B cell (primary cell): ENCODE measurements at regions not wholly inside any gene's neighbourhood (a gene's known extent, or its start where the extent isn't known, plus 50 kb on each side); places are given as distances from the start of the nearest gene placed in this dataset.

Source experiments
- ATAC-seq: fragments of 200-7000 bp; cut with Tn5 transposase; one replicate; pipeline ENCODE4 v1.10.0; 2021; ENCODE audit warnings: low read depth, mild to moderate bottlenecking, moderate number of reproducible peaks, moderate library complexity
- CTCF ChIA-PET: fragments of 350-600 bp; sonication (Branson Sonifier 250); formaldehyde crosslinking; loops from one replicate; lab custom pipeline; 2021; ENCODE audit warnings: antibody characterized with exemption, inconsistent platforms; lab: Charles Lee
- POLR2A ChIA-PET: fragments of 350-600 bp; sonication (Branson Sonifier 250); formaldehyde crosslinking; loops from one replicate; lab custom pipeline; 2021; ENCODE audit warnings: antibody characterized with exemption; lab: Charles Lee
- DNase-seq: peaks from one replicate; pipeline ENCODE4 v3.0.0; 2013
- H2AFZ ChIP-seq: 2 replicates; pipeline ENCODE4 v1.6.1; 2012; ENCODE audit warnings: mild to moderate bottlenecking, low read depth, low read length; ENCODE audit not compliant: insufficient read depth, poor library complexity, severe bottlenecking
- H3K27ac ChIP-seq, 2 donors: 1 replicate in 1 of 2; 2 replicates in 1 of 2; pipeline ENCODE4 v1.5.1; 2012 to 2013; ENCODE audit warnings: low read length in 2 of 2, mild to moderate bottlenecking in 2 of 2, moderate library complexity in 1 of 2
- H3K27me3 ChIP-seq, 4 experiments: fragments of 200-600 bp in 1 of 4; sonication (generic) in 1 of 4; replicated peaks in 1 of 4; 1 replicate in 2 of 4; 2 replicates in 2 of 4; pipeline versions ENCODE4 v1.6.1 to v1.7.0; 2013 to 2016; ENCODE audit warnings: low read length in 3 of 4, mild to moderate bottlenecking in 2 of 4, mixed read lengths in 1 of 4, moderate library complexity in 1 of 4; ENCODE audit not compliant: insufficient read depth in 4 of 4, control insufficient read depth in 3 of 4; ENCODE audit errors: control extremely low read depth in 1 of 4
- H3K36me3 ChIP-seq, 2 experiments: replicated peaks in 1 of 2; 1 replicate in 1 of 2; 2 replicates in 1 of 2; pipeline versions ENCODE4 v1.6.1 to v1.7.1; 2013; ENCODE audit warnings: low read length in 1 of 2; ENCODE audit not compliant: insufficient read depth in 2 of 2, control insufficient read depth in 1 of 2; ENCODE audit errors: control extremely low read depth in 1 of 2, extremely low read depth in 1 of 2
- H3K4me1 ChIP-seq, 2 donors: fragments of 200-600 bp in 1 of 2; sonication (generic) in 1 of 2; 1 replicate in 1 of 2; 2 replicates in 1 of 2; pipeline versions ENCODE4 v1.5.1 to v1.6.1; 2013 to 2017; ENCODE audit warnings: low read length in 2 of 2; ENCODE audit not compliant: control insufficient read depth in 2 of 2, insufficient read depth in 2 of 2
- H3K4me2 ChIP-seq: replicated peaks from 2 replicates; pipeline ENCODE3; 2012; ENCODE audit warnings: mild to moderate bottlenecking, low read depth, low read length; ENCODE audit not compliant: poor library complexity, severe bottlenecking
- H3K4me3 ChIP-seq, 5 experiments: fragments of 200-600 bp in 1 of 5; sonication (generic) in 1 of 5; 1 replicate in 3 of 5; 2 replicates in 2 of 5; pipeline versions ENCODE4 v1.5.1 to v1.7.0; 2011 to 2016; ENCODE audit warnings: low read length in 4 of 5, mild to moderate bottlenecking in 4 of 5, low read depth in 2 of 5, control low read depth in 1 of 5, moderate library complexity in 1 of 5; ENCODE audit not compliant: insufficient read depth in 1 of 5; ENCODE audit errors: control extremely low read depth in 1 of 5, extremely low read depth in 1 of 5
- H3K79me2 ChIP-seq: fragments of 200-600 bp; sonication (generic); one replicate; pipeline ENCODE4 v1.6.0; 2016; ENCODE audit warnings: low read length; ENCODE audit not compliant: control insufficient read depth, insufficient read depth
- H3K9ac ChIP-seq: fragments of 200-600 bp; sonication (generic); 2 replicates; pipeline ENCODE4 v1.6.1; 2017; ENCODE audit warnings: mild to moderate bottlenecking, low read length, moderate library complexity
- H3K9me3 ChIP-seq, 3 donors: one replicate each; pipeline versions ENCODE4 v1.6.1 to v1.7.1; 2013; ENCODE audit warnings: low read length in 2 of 3; ENCODE audit not compliant: control insufficient read depth in 2 of 3, insufficient read depth in 1 of 3; ENCODE audit errors: control extremely low read depth in 1 of 3
- H4K20me1 ChIP-seq: 2 replicates; pipeline ENCODE4 v1.6.0; 2012; ENCODE audit warnings: mild to moderate bottlenecking, low read length; ENCODE audit not compliant: insufficient read depth, control insufficient read depth, poor library complexity, severe bottlenecking
- H3K27ac Mint-ChIP-seq: one replicate; pipeline ENCODE4 v1.8.0; 2021; ENCODE audit warnings: mixed read lengths
- H3K27me3 Mint-ChIP-seq: one replicate; pipeline ENCODE4 v1.8.0; 2021; ENCODE audit warnings: mixed read lengths
- H3K4me1 Mint-ChIP-seq: one replicate; pipeline ENCODE4 v1.8.0; 2021; ENCODE audit warnings: mixed read lengths
- H3K4me3 Mint-ChIP-seq: one replicate; pipeline ENCODE4 v1.8.0; 2021; ENCODE audit warnings: mixed read lengths
- H3K9me3 Mint-ChIP-seq: one replicate; pipeline ENCODE4 v1.8.0; 2022; ENCODE audit warnings: mixed read lengths; ENCODE audit not compliant: insufficient read depth
- EZH2 ChIP-seq: IDR thresholded peaks from 2 replicates; pipeline ENCODE4 v1.6.1; 2012; ENCODE audit warnings: borderline replicate concordance, low read depth, mild to moderate bottlenecking, moderate library complexity, low read length; ENCODE audit not compliant: insufficient read depth, poor library complexity, severe bottlenecking
- WGBS: methylation state at CpG from one replicate; pipeline ENCODE4 v1.1.5; 2013; ENCODE audit warnings: missing lambda C conversion rate; ENCODE audit not compliant: insufficient coverage; 5-methylcytosine and 5-hydroxymethylcytosine counted together
- intact Hi-C: fragments of 100-400 bp; cut with micrococcal nuclease; formaldehyde crosslinking; loops from one replicate; pipeline ENCODE4 v1.10.0; 2022
- TF ChIP-seq, protein P1 (sequence below): fragments of 200-600 bp; IDR thresholded peaks from one replicate; pipeline ENCODE4 v1.8.0; 2022; ENCODE audit warnings: antibody characterized with exemption, mild to moderate bottlenecking

DNA sequence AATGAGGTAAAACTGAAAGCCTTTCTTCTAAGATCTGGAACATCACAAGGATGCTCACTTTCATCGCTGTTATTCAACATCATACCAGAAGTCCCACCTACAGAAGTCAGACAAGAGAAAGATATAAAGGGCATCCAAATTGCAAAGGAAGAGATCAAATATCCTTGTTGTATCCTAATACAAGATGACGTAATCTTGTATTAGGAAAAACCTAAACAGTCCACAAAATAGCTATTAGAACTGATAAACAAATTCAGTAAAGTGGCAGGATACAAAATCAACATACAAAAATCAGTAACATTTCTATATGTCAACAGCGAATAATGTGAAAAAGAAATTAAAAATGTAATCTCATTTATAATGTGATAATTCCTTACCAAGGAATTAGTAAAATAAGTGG is 195.1 kb upstream of the CBLB start:
- ATAC-seq (no peak), DNase-seq (no peak)
- Mint-ChIP-seq H3K4me1 (peaks cover 8% of the 10 kb centered on the region), H3K27ac (no peak overlapping the region), H3K4me3 (no peak overlapping the region), H3K27me3 (no peaks in the 10 kb centered on the region), H3K9me3 (peaks cover 2% of the 10 kb centered on the region)
- POLR2A ChIA-PET = no interaction called here
- no peaks in the 10 kb centered on the region for H3K79me2 ChIP-seq
- H2AFZ ChIP-seq = no peak overlapping the region
- H3K4me3 ChIP-seq = no peak overlapping the region
- H3K36me3 ChIP-seq = no peaks in the 10 kb centered on the region
- CTCF ChIA-PET = no interaction called here
- TF ChIP-seq, protein P1, sequence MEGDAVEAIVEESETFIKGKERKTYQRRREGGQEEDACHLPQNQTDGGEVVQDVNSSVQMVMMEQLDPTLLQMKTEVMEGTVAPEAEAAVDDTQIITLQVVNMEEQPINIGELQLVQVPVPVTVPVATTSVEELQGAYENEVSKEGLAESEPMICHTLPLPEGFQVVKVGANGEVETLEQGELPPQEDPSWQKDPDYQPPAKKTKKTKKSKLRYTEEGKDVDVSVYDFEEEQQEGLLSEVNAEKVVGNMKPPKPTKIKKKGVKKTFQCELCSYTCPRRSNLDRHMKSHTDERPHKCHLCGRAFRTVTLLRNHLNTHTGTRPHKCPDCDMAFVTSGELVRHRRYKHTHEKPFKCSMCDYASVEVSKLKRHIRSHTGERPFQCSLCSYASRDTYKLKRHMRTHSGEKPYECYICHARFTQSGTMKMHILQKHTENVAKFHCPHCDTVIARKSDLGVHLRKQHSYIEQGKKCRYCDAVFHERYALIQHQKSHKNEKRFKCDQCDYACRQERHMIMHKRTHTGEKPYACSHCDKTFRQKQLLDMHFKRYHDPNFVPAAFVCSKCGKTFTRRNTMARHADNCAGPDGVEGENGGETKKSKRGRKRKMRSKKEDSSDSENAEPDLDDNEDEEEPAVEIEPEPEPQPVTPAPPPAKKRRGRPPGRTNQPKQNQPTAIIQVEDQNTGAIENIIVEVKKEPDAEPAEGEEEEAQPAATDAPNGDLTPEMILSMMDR = no peak
- no peak for TF ChIP-seq EZH2
- H3K4me1 ChIP-seq = peaks cover 3 to 6% of the 10 kb centered on the region in 2 donors
- no peak overlapping the region for H3K4me2 ChIP-seq
- H4K20me1 ChIP-seq = no peaks in the 10 kb centered on the region
- intact Hi-C loops = no loop called here
- H3K27ac ChIP-seq = no peak overlapping the region
- peaks cover 0 to 2% (median 1%) of the 10 kb centered on the region in 3 donors for H3K9me3 ChIP-seq
- no peaks in the 10 kb centered on the region for H3K27me3 ChIP-seq
- no peak overlapping the region for H3K9ac ChIP-seq
- WGBS = no CpG with 5 or more reads among the region's 3 CpGs

DNA sequence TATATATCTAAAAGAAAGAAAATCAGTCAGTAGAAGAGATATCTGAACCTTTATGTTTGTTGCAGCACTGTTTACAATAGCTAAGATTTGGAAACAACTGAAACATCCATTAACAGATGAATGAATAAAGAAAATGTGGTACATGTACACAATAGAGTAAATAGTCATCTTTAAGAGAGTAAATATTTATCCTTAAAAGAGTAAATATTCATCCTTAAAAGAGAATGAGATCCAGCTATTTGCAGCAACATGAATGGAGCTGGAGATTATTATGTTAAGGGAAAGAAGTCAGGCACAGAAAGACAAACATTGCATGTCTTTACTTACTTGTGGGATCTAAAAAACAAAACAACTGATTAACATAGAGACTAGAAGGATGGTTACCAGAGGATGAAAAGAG is 197.0 kb upstream of the CBLB start:
- no peaks in the 10 kb centered on the region for H4K20me1 ChIP-seq
- Mint-ChIP-seq H3K9me3 (peaks cover 2% of the 10 kb centered on the region), H3K4me3 (no peak overlapping the region), H3K27ac (no peak overlapping the region), H3K4me1 (peaks cover 8% of the 10 kb centered on the region), H3K27me3 (no peaks in the 10 kb centered on the region)
- H3K79me2 ChIP-seq = no peaks in the 10 kb centered on the region
- POLR2A ChIA-PET = no interaction called here
- TF ChIP-seq, protein P1 = no peak
- no peak for TF ChIP-seq EZH2
- ATAC-seq = no peak
- no peak overlapping the region for H3K9ac ChIP-seq
- no peak overlapping the region for H3K27ac ChIP-seq
- H3K4me1 ChIP-seq = peaks cover 3 to 6% of the 10 kb centered on the region in 2 donors
- no peaks in the 10 kb centered on the region for H3K36me3 ChIP-seq
- H3K4me2 ChIP-seq = no peak overlapping the region
- H3K27me3 ChIP-seq = no peaks in the 10 kb centered on the region
- intact Hi-C loops = no loop called here
- peaks cover 0 to 2% (median 1%) of the 10 kb centered on the region in 3 donors for H3K9me3 ChIP-seq
- CTCF ChIA-PET = no interaction called here
- DNase-seq = no peak
- no peak overlapping the region for H3K4me3 ChIP-seq
- no peak overlapping the region for H2AFZ ChIP-seq
